IMR-90 (cell line): ENCODE measurements at regions not wholly inside any gene's neighbourhood (a gene's known extent, or its start where the extent isn't known, plus 50 kb on each side); places are given as distances from the start of the nearest gene placed in this dataset.

Experiments used
- ATAC-seq: fragments of 200-7000 bp; cut with Tn5 transposase; 2 replicates; pipeline ENCODE4 v1.9.1; 2020; ENCODE audit warnings: low read depth, mild to moderate bottlenecking, moderate library complexity
- BruUV-seq: library from RNA; stranded (reverse); fragments of 400-500 nt; replicated peaks from 2 replicates; lab custom pipeline; 2021; lab: Mats Ljungman, UMichigan
- CTCF ChIA-PET: fragments of 300-600 bp; formaldehyde crosslinking; extraction: SDS; loops from one replicate; lab custom pipeline; 2021; ENCODE audit warnings: antibody characterized with exemption; lab: Yijun Ruan, JAX
- POLR2A ChIA-PET: fragments of 300-600 bp; sonication (Branson Sonifier 250); formaldehyde crosslinking; loops from one replicate; lab custom pipeline; 2022; ENCODE audit warnings: antibody characterized with exemption; ENCODE audit not compliant: unreplicated experiment; lab: Charles Lee
- DNase-seq: peaks from one replicate; pipeline ENCODE4 v3.0.0; 2013
- H2AFZ ChIP-seq: replicated peaks from 2 replicates; pipeline ENCODE3; 2013; ENCODE audit warnings: low read length, mild to moderate bottlenecking; ENCODE audit not compliant: poor library complexity
- H2AK5ac ChIP-seq: 2 replicates; pipeline ENCODE4 v1.6.1; 2013; ENCODE audit warnings: low read depth, low read length, inconsistent platforms
- H2AK9ac ChIP-seq: replicated peaks from 2 replicates; pipeline ENCODE3; 2013; ENCODE audit warnings: mild to moderate bottlenecking, low read depth, low read length, moderate library complexity; ENCODE audit not compliant: poor library complexity
- H2BK120ac ChIP-seq: 2 replicates; pipeline ENCODE4 v1.6.1; 2013; ENCODE audit warnings: low read depth, low read length, inconsistent platforms
- H2BK15ac ChIP-seq: 3 replicates; pipeline ENCODE4 v1.6.1; 2013; ENCODE audit warnings: low read depth, low read length, inconsistent platforms
- H2BK20ac ChIP-seq: 2 replicates; pipeline ENCODE4 v1.6.1; 2013; ENCODE audit warnings: low read depth, mild to moderate bottlenecking, inconsistent platforms, low read length, moderate library complexity
- H2BK5ac ChIP-seq: 2 replicates; pipeline ENCODE4 v1.6.1; 2013; ENCODE audit warnings: mild to moderate bottlenecking, low read depth, low read length, inconsistent platforms; ENCODE audit not compliant: poor library complexity, severe bottlenecking
- H3K14ac ChIP-seq: replicated peaks from 2 replicates; pipeline ENCODE4 v1.6.1; 2013; ENCODE audit warnings: low read depth, low read length, inconsistent platforms
- H3K18ac ChIP-seq: 2 replicates; pipeline ENCODE4 v1.6.1; 2013; ENCODE audit warnings: low read depth, low read length, control low read depth
- H3K23ac ChIP-seq: 2 replicates; pipeline ENCODE4 v1.6.1; 2013; ENCODE audit warnings: low read depth, low read length, inconsistent platforms
- H3K27ac ChIP-seq: 2 replicates; pipeline ENCODE4 v1.5.1; 2013; ENCODE audit warnings: mild to moderate bottlenecking, control low read depth, low read length; ENCODE audit not compliant: insufficient read depth
- H3K27me3 ChIP-seq: 2 replicates; pipeline ENCODE4 v1.6.1; 2013; ENCODE audit warnings: low read length; ENCODE audit not compliant: control insufficient read depth, insufficient read depth
- H3K36me3 ChIP-seq: 2 replicates; pipeline ENCODE4 v1.6.1; 2013; ENCODE audit warnings: low read length, mixed read lengths; ENCODE audit not compliant: control insufficient read depth, insufficient read depth
- H3K4ac ChIP-seq: 2 replicates; pipeline ENCODE4 v1.6.1; 2013; ENCODE audit warnings: low read depth, low read length, inconsistent platforms
- H3K4me1 ChIP-seq: 2 replicates; pipeline ENCODE4 v1.6.1; 2013; ENCODE audit warnings: low read length, mixed read lengths; ENCODE audit not compliant: control insufficient read depth, insufficient read depth
- H3K4me2 ChIP-seq: 2 replicates; pipeline ENCODE4 v1.6.1; 2013; ENCODE audit warnings: low read depth, mild to moderate bottlenecking, control low read depth, low read length, moderate library complexity
- H3K4me3 ChIP-seq: 2 replicates; pipeline ENCODE4 v1.5.1; 2013; ENCODE audit warnings: low read depth, mild to moderate bottlenecking, control low read depth, low read length, moderate library complexity; ENCODE audit not compliant: insufficient read depth
- H3K56ac ChIP-seq: 2 replicates; pipeline ENCODE4 v1.6.1; 2013; ENCODE audit warnings: low read length, inconsistent platforms; ENCODE audit not compliant: insufficient read depth; ENCODE audit errors: extremely low read depth
- H3K79me1 ChIP-seq, 2 experiments: 2 replicates each; pipeline ENCODE4 v1.6.1; 2013; ENCODE audit warnings: low read length in 2 of 2, inconsistent platforms in 1 of 2, low read depth in 1 of 2
- H3K9ac ChIP-seq: 2 replicates; pipeline ENCODE4 v1.6.1; 2013; ENCODE audit warnings: low read depth, low read length, control low read depth
- H3K9me1 ChIP-seq: 2 replicates; pipeline ENCODE4 v1.6.1; 2013; ENCODE audit warnings: low read length, inconsistent platforms; ENCODE audit not compliant: insufficient read depth
- H3K9me3 ChIP-seq: 2 replicates; pipeline ENCODE4 v1.6.1; 2013; ENCODE audit warnings: low read length; ENCODE audit not compliant: control insufficient read depth, insufficient read depth
- H4K20me1 ChIP-seq: 2 replicates; pipeline ENCODE4 v1.6.1; 2013; ENCODE audit warnings: low read length, inconsistent platforms; ENCODE audit not compliant: insufficient read depth
- H4K5ac ChIP-seq: 2 replicates; pipeline ENCODE4 v1.6.1; 2013; ENCODE audit warnings: mild to moderate bottlenecking, low read depth, low read length, control low read depth
- H4K8ac ChIP-seq, 2 experiments: 2 replicates each; pipeline ENCODE4 v1.6.1; 2013; ENCODE audit warnings: low read depth in 2 of 2, low read length in 2 of 2, control low read depth in 1 of 2, inconsistent platforms in 1 of 2
- H4K91ac ChIP-seq: 2 replicates; pipeline ENCODE4 v1.6.1; 2013; ENCODE audit warnings: low read depth, low read length, inconsistent platforms; ENCODE audit not compliant: insufficient read depth
- BHLHE40 ChIP-seq: fragments of 150-350 bp; IDR thresholded peaks from 2 replicates; pipeline ENCODE4 v1.6.1; 2016; ENCODE audit warnings: mild to moderate bottlenecking, low read depth, low read length
- CEBPB ChIP-seq: IDR thresholded peaks from 2 replicates; pipeline ENCODE4 v1.6.1; 2012; ENCODE audit warnings: low read depth, low read length, improper control_type of control experiment
- CHD1 ChIP-seq: IDR thresholded peaks from 2 replicates; pipeline ENCODE4 v1.6.1; 2012; ENCODE audit warnings: low read depth, low read length, improper control_type of control experiment
- ELK1 ChIP-seq: fragments of 150-350 bp; IDR thresholded peaks from 2 replicates; pipeline ENCODE4 v1.6.1; 2016; ENCODE audit warnings: low read depth, mild to moderate bottlenecking, low read length, moderate library complexity, borderline replicate concordance
- FOS ChIP-seq: fragments of 150-350 bp; IDR thresholded peaks from 2 replicates; pipeline ENCODE4 v1.6.1; 2016; ENCODE audit warnings: low read depth, low read length
- MAFK ChIP-seq: IDR thresholded peaks from 2 replicates; pipeline ENCODE4 v1.6.1; 2012; ENCODE audit warnings: low read depth, low read length, improper control_type of control experiment
- MAZ ChIP-seq: IDR thresholded peaks from 2 replicates; pipeline ENCODE4 v1.6.1; 2012; ENCODE audit warnings: low read depth, mild to moderate bottlenecking, low read length, improper control_type of control experiment, moderate library complexity, borderline replicate concordance
- MXI1 ChIP-seq: IDR thresholded peaks from 2 replicates; pipeline ENCODE4 v1.6.1; 2012; ENCODE audit warnings: low read depth, mild to moderate bottlenecking, low read length, moderate library complexity, borderline replicate concordance
- NFE2L2 ChIP-seq: fragments of 150-350 bp; IDR thresholded peaks from 2 replicates; pipeline ENCODE4 v1.6.1; 2016; ENCODE audit warnings: low read depth, mild to moderate bottlenecking, low read length
- POLR2A ChIP-seq: IDR thresholded peaks from 2 replicates; pipeline ENCODE4 v1.6.1; 2012; ENCODE audit warnings: mild to moderate bottlenecking, low read depth, low read length
- RAD21 ChIP-seq: IDR thresholded peaks from 2 replicates; pipeline ENCODE4 v1.6.1; 2012; ENCODE audit warnings: low read length, improper control_type of control experiment
- RCOR1 ChIP-seq: IDR thresholded peaks from 2 replicates; pipeline ENCODE4 v1.6.1; 2012; ENCODE audit warnings: mild to moderate bottlenecking, low read length, improper control_type of control experiment; ENCODE audit not compliant: insufficient replicate concordance
- RFX5 ChIP-seq: IDR thresholded peaks from 2 replicates; pipeline ENCODE4 v1.8.0; 2012; ENCODE audit warnings: low read depth, mild to moderate bottlenecking, low read length, moderate library complexity
- SMC3 ChIP-seq: fragments of 150-350 bp; IDR thresholded peaks from 2 replicates; pipeline ENCODE4 v1.6.1; 2016; ENCODE audit warnings: low read depth, mild to moderate bottlenecking, antibody characterized with exemption, low read length, moderate library complexity
- USF2 ChIP-seq: fragments of 150-350 bp; IDR thresholded peaks from 2 replicates; pipeline ENCODE4 v1.6.1; 2017; ENCODE audit warnings: mild to moderate bottlenecking, antibody characterized with exemption, low read length, low read depth
- WGBS, 2 experiments: methylation state at CpG; one replicate each; pipeline versions ENCODE4 v1.1.5 to v1.1.7; 2013; ENCODE audit warnings: missing lambda C conversion rate in 2 of 2; ENCODE audit not compliant: insufficient read length in 1 of 2; ENCODE audit errors: extremely low coverage in 2 of 2; 5-methylcytosine and 5-hydroxymethylcytosine counted together
- dilution Hi-C: fragments of 300-500 bp; cut with HindIII; formaldehyde crosslinking; loops from one replicate; pipeline ENCODE4 v1.14.3; 2018; ENCODE audit warnings: low sequenced_read_pairs; ENCODE audit not compliant: unreplicated experiment
- in situ Hi-C: fragments of 300-500 bp; cut with MboI; formaldehyde crosslinking; loops from 3 replicates; pipeline ENCODE4 v1.14.3; 2019; ENCODE audit warnings: low sequenced_read_pairs, inconsistent platforms, mixed read lengths
- intact Hi-C: fragments of 100-400 bp; cut with micrococcal nuclease; formaldehyde crosslinking; loops from 2 replicates; pipeline ENCODE4 v1.10.0; 2022
- TF ChIP-seq, protein P1 (sequence below): conservative IDR thresholded peaks from 2 replicates; pipeline ENCODE4 v1.5.1; 2012; ENCODE audit warnings: mild to moderate bottlenecking, low read depth, low read length, improper control_type of control experiment

DNA sequence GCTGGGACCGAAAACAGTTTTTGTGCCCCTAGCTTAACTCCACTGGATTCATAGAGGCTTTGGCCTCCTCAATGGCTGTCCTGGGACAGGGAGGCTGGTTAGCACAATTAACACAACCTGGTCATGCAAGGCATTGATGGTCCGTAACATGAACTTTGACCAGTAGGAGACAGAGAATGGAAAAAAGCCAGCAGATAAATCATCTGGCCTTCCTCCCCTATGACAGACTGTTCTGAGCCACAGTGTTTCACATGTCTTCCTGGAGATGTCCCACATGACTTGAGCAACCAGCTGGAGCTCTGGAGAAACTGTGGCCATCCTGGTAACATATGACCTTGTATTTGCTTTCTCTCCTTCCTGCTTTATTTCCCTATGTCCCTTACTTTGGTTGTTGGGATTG, 244.2 kb downstream of the UQCRFS1 start:
- no peak overlapping the region for H2AK9ac ChIP-seq
- H2BK120ac ChIP-seq, result no peak overlapping the region
- H2BK15ac ChIP-seq, result no peak overlapping the region
- H3K27ac ChIP-seq, result no peak overlapping the region
- TF ChIP-seq CEBPB, result no peak
- no peak for TF ChIP-seq MAZ
- no peak for TF ChIP-seq ELK1
- TF ChIP-seq RCOR1, result no peak
- TF ChIP-seq RAD21, result no peak
- TF ChIP-seq BHLHE40, result no peak
- TF ChIP-seq POLR2A, result no peak
- TF ChIP-seq SMC3, result no peak
- no peak for TF ChIP-seq MXI1
- TF ChIP-seq NFE2L2, result no peak
- TF ChIP-seq MAFK, result no peak
- no peak for TF ChIP-seq FOS
- TF ChIP-seq, protein P1, sequence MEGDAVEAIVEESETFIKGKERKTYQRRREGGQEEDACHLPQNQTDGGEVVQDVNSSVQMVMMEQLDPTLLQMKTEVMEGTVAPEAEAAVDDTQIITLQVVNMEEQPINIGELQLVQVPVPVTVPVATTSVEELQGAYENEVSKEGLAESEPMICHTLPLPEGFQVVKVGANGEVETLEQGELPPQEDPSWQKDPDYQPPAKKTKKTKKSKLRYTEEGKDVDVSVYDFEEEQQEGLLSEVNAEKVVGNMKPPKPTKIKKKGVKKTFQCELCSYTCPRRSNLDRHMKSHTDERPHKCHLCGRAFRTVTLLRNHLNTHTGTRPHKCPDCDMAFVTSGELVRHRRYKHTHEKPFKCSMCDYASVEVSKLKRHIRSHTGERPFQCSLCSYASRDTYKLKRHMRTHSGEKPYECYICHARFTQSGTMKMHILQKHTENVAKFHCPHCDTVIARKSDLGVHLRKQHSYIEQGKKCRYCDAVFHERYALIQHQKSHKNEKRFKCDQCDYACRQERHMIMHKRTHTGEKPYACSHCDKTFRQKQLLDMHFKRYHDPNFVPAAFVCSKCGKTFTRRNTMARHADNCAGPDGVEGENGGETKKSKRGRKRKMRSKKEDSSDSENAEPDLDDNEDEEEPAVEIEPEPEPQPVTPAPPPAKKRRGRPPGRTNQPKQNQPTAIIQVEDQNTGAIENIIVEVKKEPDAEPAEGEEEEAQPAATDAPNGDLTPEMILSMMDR, result no peak
- TF ChIP-seq CHD1, result no peak
- no peak for TF ChIP-seq RFX5
- TF ChIP-seq USF2, result no peak
- in situ Hi-C loops, result no loop called here
- no peaks in the 10 kb centered on the region for H3K79me1 ChIP-seq
- no peak overlapping the region for H4K8ac ChIP-seq
- dilution Hi-C loops, result no loop called here
- H3K9me1 ChIP-seq, result no peaks in the 10 kb centered on the region; the same call in 1 of the 2 replicates
- H4K5ac ChIP-seq, result no peak overlapping the region
- H3K4ac ChIP-seq, result no peak overlapping the region
- H3K4me2 ChIP-seq, result no peak overlapping the region
- no peak overlapping the region for H2BK5ac ChIP-seq
- no peak overlapping the region for H3K9ac ChIP-seq
- no peaks in the 10 kb centered on the region for H4K20me1 ChIP-seq
- H3K4me3 ChIP-seq, result no peak overlapping the region
- H3K14ac ChIP-seq, result no peak overlapping the region
- ChIA-PET CTCF (no interaction called here), POLR2A (no interaction called here)
- H3K56ac ChIP-seq, result no peak overlapping the region
- H2AFZ ChIP-seq, result no peak overlapping the region
- H2BK20ac ChIP-seq, result no peak overlapping the region
- H3K18ac ChIP-seq, result no peak overlapping the region
- H3K4me1 ChIP-seq, result no peaks in the 10 kb centered on the region
- ATAC-seq (no peak), DNase-seq (no peak)
- H2AK5ac ChIP-seq, result no peak overlapping the region
- no peaks in the 10 kb centered on the region for H3K27me3 ChIP-seq
- H3K9me3 ChIP-seq, result no peaks in the 10 kb centered on the region
- intact Hi-C loops, result no loop called here
- no peak overlapping the region for H4K91ac ChIP-seq
- no TSS peak for BruUV-seq
- WGBS, 2 experiments, result 100% methylated on average over 1 of the region's 2 CpGs; no CpG with 5 or more reads in 1 of the 2 experiments
- no peaks in the 10 kb centered on the region for H3K36me3 ChIP-seq
- no peak overlapping the region for H3K23ac ChIP-seq
